ENCODE measurements at regions not wholly inside any gene's neighbourhood (a gene's known extent, or its start where the extent isn't known, plus 50 kb on each side); places are given as distances from the start of the nearest gene placed in this dataset.

GRCh38 chr2:23330214-23330613 lies 54.8 kb upstream of the KLHL29 start:
- DNase-seq (ENCODE audit: low spot score) = peak; percentile 16
